Ovary (tissue), 7 donors: ENCODE measurements at regions not wholly inside any gene's neighbourhood (a gene's known extent, or its start where the extent isn't known, plus 50 kb on each side); places are given as distances from the start of the nearest gene placed in this dataset.

Source experiments
- DNase-seq, 5 donors: peaks; one replicate each; pipeline ENCODE4 v3.0.0-alpha.2; 2019 to 2020
- H3K27ac ChIP-seq, 2 donors: fragments of 200-600 bp; one replicate each; pipeline versions ENCODE4 v1.5.1 to v1.8.0; 2019 to 2022
- H3K27me3 ChIP-seq: fragments of 200-600 bp; one replicate; pipeline ENCODE4 v1.8.0; 2022
- H3K36me3 ChIP-seq: fragments of 200-600 bp; sonication (generic); one replicate; pipeline ENCODE4 v1.5.1; 2019
- H3K4me1 ChIP-seq: one replicate; pipeline ENCODE4 v1.8.1; 2013; ENCODE audit warnings: mild to moderate bottlenecking, moderate library complexity; ENCODE audit not compliant: insufficient read depth
- H3K4me3 ChIP-seq: fragments of 200-600 bp; sonication (generic); one replicate; pipeline ENCODE4 v1.5.1; 2017
- H3K9me3 ChIP-seq, 2 donors: fragments of 200-600 bp in 1 of 2; sonication (generic) in 1 of 2; one replicate each; pipeline versions ENCODE4 v1.5.1 to v1.8.1; 2013 to 2019; ENCODE audit warnings: mild to moderate bottlenecking in 1 of 2, moderate library complexity in 1 of 2
- EP300 ChIP-seq: sonication (generic); formaldehyde crosslinking; IDR thresholded peaks from one replicate; pipeline ENCODE4 v1.6.1; 2017; ENCODE audit warnings: antibody characterized with exemption
- POLR2A ChIP-seq: fragments of 450-650 bp; IDR thresholded peaks from one replicate; pipeline ENCODE4 v1.6.1; 2017; ENCODE audit warnings: antibody characterized with exemption, mild to moderate bottlenecking, moderate library complexity
- WGBS, 3 donors: extraction: QIAGEN DNeasy Blood & Tissue Kit in 1 of 3; methylation state at CpG; one replicate each; pipeline versions ENCODE4 v1.1.5 to v1.1.7; 2013 to 2017; 5-methylcytosine and 5-hydroxymethylcytosine counted together
- intact Hi-C, 4 donors: fragments of 100-400 bp; cut with DNase I; formaldehyde crosslinking; loops; one replicate each; pipeline versions ENCODE4 v1.11.0 to v1.15.1; 2022 to 2023
- TF ChIP-seq, protein P1 (sequence below), 3 donors: fragments of 450-650 bp in 2 of 3; fragments of 200-600 bp in 1 of 3; IDR thresholded peaks; one replicate each; pipeline versions ENCODE4 v1.5.1 to v1.8.0; 2016 to 2022; ENCODE audit warnings: antibody characterized with exemption in 3 of 3, mild to moderate bottlenecking in 1 of 3
- donor health status: DM: no; HTN: no; CAD: no; lungs with moderate emphysema.
- donor health status: DM: no; HTN: no; CAD: no.
- donor health status: Bipolar disorder and iron deficiency.
- donor health status: DM: no; HTN: no; CAD: no.
- donor health status: DM: yes; HTN: yes; CAD: no.

DNA sequence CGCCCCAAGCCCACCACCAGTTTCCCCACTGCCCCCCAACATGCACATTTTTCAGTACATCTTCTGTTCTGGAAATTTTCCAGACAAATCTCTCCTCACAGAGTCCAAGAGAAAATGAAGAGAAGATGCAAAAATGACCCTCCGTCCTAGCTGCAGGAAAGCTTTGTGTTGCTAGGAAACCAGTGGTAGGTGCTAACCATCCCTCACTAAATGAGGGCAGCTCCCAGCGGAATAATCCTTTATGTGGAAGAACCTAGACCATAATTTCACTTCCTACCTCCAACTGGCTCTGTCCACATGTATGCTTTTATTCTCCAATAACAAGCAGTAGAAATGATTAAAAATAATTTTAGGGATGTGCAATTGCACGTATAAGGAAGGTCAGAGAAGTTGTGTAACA, 311.9 kb upstream of the EPHA4 start:
- H3K27ac ChIP-seq, result no peak overlapping the region
- 66 to 74% (median 71%) methylated on average over 4 of the region's 4 CpGs for WGBS, 3 donors
- H3K36me3 ChIP-seq, result no peaks in the 10 kb centered on the region
- TF ChIP-seq, protein P1, sequence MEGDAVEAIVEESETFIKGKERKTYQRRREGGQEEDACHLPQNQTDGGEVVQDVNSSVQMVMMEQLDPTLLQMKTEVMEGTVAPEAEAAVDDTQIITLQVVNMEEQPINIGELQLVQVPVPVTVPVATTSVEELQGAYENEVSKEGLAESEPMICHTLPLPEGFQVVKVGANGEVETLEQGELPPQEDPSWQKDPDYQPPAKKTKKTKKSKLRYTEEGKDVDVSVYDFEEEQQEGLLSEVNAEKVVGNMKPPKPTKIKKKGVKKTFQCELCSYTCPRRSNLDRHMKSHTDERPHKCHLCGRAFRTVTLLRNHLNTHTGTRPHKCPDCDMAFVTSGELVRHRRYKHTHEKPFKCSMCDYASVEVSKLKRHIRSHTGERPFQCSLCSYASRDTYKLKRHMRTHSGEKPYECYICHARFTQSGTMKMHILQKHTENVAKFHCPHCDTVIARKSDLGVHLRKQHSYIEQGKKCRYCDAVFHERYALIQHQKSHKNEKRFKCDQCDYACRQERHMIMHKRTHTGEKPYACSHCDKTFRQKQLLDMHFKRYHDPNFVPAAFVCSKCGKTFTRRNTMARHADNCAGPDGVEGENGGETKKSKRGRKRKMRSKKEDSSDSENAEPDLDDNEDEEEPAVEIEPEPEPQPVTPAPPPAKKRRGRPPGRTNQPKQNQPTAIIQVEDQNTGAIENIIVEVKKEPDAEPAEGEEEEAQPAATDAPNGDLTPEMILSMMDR (IDR thresholded peaks at IDR 0.05), result no peak
- no peak for TF ChIP-seq POLR2A
- no peak for TF ChIP-seq EP300
- intact Hi-C loops, result no loop called here
- H3K4me1 ChIP-seq, result no peaks in the 10 kb centered on the region
- H3K27me3 ChIP-seq, result no peaks in the 10 kb centered on the region
- H3K4me3 ChIP-seq, result no peak overlapping the region
- DNase-seq, result no peak
- H3K9me3 ChIP-seq, result no peaks in the 10 kb centered on the region

DNA sequence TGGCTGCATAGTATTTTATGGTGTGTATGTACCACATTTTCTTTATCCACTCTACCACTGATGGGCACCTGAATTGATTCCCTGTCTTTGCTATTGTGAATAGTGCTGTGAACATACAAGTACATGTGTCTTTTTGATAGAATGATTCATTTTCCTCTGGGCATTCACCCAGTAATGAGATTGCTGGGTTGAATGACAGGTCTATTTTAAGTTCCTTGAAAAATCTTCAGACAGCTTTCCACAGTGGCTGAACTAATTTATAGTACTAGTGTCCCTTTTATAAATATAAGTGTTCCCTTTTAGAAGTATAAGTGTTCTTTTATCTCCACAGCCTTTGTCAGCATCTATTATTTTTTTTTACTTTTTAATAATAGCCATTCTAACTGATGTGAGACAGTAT, 303.9 kb upstream of the EPHA4 start:
- no peaks in the 10 kb centered on the region for H3K27me3 ChIP-seq
- no peak overlapping the region for H3K4me3 ChIP-seq
- H3K9me3 ChIP-seq, result no peaks in the 10 kb centered on the region
- intact Hi-C loops, result no loop called here
- H3K27ac ChIP-seq, result no peak overlapping the region
- DNase-seq, result no peak
- TF ChIP-seq, protein P1 (IDR thresholded peaks at IDR 0.05), result no peak
- no peak for TF ChIP-seq EP300
- H3K4me1 ChIP-seq, result no peaks in the 10 kb centered on the region
- no peaks in the 10 kb centered on the region for H3K36me3 ChIP-seq

DNA sequence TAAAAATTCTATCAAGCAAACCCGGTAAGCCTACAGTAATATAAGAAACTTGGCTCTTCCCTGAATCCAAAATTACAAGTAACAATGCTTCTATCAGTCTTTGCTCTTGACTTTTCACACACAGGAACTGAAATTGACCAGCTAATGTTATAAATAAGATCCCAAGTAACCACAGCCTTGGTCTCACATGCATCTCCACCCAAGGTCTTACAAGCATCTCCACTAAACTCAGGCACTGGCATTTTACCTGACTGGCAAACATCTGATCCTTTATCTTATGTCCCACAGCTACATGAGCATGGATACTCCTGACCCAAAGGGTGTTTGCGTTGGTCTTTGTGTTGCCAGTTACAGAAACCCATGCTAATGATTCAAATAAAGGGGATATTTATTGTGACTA, 302.3 kb upstream of the EPHA4 start:
- 87 to 89% (median 88%) methylated on average over 2 of the region's 2 CpGs for WGBS, 3 donors
- no peak for DNase-seq
- intact Hi-C loops, result no loop called here
- Histone ChIP-seq H3K9me3 (no peaks in the 10 kb centered on the region), H3K4me1 (no peaks in the 10 kb centered on the region), H3K4me3 (no peak overlapping the region), H3K36me3 (no peaks in the 10 kb centered on the region), H3K27me3 (no peaks in the 10 kb centered on the region), H3K27ac (no peak overlapping the region)
- TF ChIP-seq POLR2A (no peak), EP300 (no peak)
- TF ChIP-seq, protein P1 (IDR thresholded peaks at IDR 0.05), result no peak

DNA sequence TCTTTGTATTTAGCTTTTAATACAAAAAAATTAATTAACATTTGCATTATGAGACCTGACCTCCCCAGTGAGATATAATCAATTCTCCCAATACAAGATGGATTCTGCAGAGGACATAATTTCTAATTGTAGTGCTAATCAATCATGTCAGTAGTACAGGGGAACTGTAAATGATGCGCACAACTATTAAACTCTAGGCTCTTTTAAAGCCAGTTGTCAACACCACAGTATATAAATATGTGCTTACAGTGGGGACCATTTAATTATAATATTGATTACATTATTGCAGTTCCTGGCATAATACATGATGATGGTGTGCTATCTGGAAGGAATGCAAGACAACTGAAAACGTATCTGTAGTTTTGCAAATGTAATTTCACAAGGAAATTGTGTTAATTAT, 285.6 kb upstream of the EPHA4 start:
- Histone ChIP-seq H3K4me3 (no peak overlapping the region), H3K4me1 (no peaks in the 10 kb centered on the region), H3K9me3 (no peaks in the 10 kb centered on the region), H3K36me3 (no peaks in the 10 kb centered on the region), H3K27me3 (no peaks in the 10 kb centered on the region), H3K27ac (no peak overlapping the region)
- DNase-seq, result no peak
- WGBS, 3 donors, result 50 to 76% (median 54%) methylated on average over 2 of the region's 2 CpGs
- intact Hi-C loops, result no loop called here
- TF ChIP-seq POLR2A (no peak), EP300 (no peak)
- TF ChIP-seq, protein P1 (IDR thresholded peaks at IDR 0.05), result no peak

DNA sequence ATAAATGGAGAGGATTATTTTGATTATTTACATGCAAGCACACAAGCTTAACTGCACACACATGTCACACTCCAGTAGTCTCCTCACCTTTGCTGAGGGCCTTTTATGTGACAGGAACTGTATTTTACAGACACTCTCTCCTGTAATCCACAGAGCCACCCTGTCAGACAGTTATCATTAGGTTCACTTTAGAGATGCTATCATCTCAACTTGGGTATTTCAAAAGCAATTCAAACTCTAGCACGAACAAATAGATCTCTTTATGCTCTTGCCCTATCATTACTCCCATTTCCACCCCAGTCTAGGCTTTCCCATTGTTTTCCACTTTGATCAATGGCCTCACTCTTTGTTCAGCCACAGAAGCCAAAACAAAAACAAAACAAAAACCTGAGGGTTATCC, 281.2 kb upstream of the EPHA4 start:
- Histone ChIP-seq H3K36me3 (no peaks in the 10 kb centered on the region), H3K4me3 (no peak overlapping the region), H3K27me3 (no peaks in the 10 kb centered on the region), H3K4me1 (no peaks in the 10 kb centered on the region), H3K9me3 (no peaks in the 10 kb centered on the region), H3K27ac (no peak overlapping the region)
- DNase-seq, result no peak
- 65 to 78% (median 70%) methylated on average over 1 of the region's 1 CpG for WGBS, 3 donors
- intact Hi-C loops, result no loop called here
- TF ChIP-seq, protein P1 (IDR thresholded peaks at IDR 0.05), result no peak
- TF ChIP-seq POLR2A, result no peak
- TF ChIP-seq EP300, result no peak
